Ascending aorta (tissue), 2 donors: ENCODE measurements at regions not wholly inside any gene's neighbourhood (a gene's known extent, or its start where the extent isn't known, plus 50 kb on each side); places are given as distances from the start of the nearest gene placed in this dataset.

ENCODE experiments used
- DNase-seq, 2 donors: peaks; one replicate each; pipeline ENCODE4 v3.0.0-alpha.2; 2019; ENCODE audit warnings: low spot score in 2 of 2
- H3K27ac ChIP-seq, 2 donors: fragments of 200-600 bp; sonication (generic); one replicate each; pipeline ENCODE4 v1.5.1; 2016 to 2017; ENCODE audit warnings: mild to moderate bottlenecking in 1 of 2
- H3K27me3 ChIP-seq: fragments of 200-600 bp; sonication (generic); one replicate; pipeline ENCODE4 v1.5.1; 2017
- H3K36me3 ChIP-seq, 2 donors: fragments of 200-600 bp; sonication (generic); one replicate each; pipeline ENCODE4 v1.5.1; 2016
- H3K4me1 ChIP-seq, 2 donors: fragments of 200-600 bp; sonication (generic); one replicate each; pipeline ENCODE4 v1.5.1; 2016 to 2017; ENCODE audit warnings: mild to moderate bottlenecking in 1 of 2
- H3K4me3 ChIP-seq, 2 donors: fragments of 200-600 bp; sonication (generic); one replicate each; pipeline ENCODE4 v1.5.1; 2016 to 2017; ENCODE audit warnings: mild to moderate bottlenecking in 1 of 2
- H3K9me3 ChIP-seq, 2 donors: fragments of 200-600 bp; sonication (generic); one replicate each; pipeline ENCODE4 v1.5.1; 2016
- CTCF ChIP-seq, 3 experiments: fragments of 200-600 bp in 2 of 3; fragments of 450-650 bp in 1 of 3; sonication (generic) in 2 of 3; IDR thresholded peaks; one replicate each; pipeline ENCODE4 v1.5.1; 2016 to 2019; ENCODE audit warnings: antibody characterized with exemption in 3 of 3, mild to moderate bottlenecking in 1 of 3, moderate library complexity in 1 of 3
- intact Hi-C: fragments of 100-400 bp; cut with DNase I; formaldehyde crosslinking; loops from one replicate; pipeline ENCODE4 v1.15.1; 2023

- intact Hi-C loops = no loop called here
- H3K4me3 ChIP-seq = no peak overlapping the region
- DNase-seq = no peak
- no peak for TF ChIP-seq CTCF (IDR thresholded peaks at IDR 0.05)
- H3K4me1 ChIP-seq = no peaks in the 10 kb centered on the region
- no peak overlapping the region for H3K27ac ChIP-seq
- H3K9me3 ChIP-seq = no peaks in the 10 kb centered on the region
- H3K27me3 ChIP-seq = no peaks in the 10 kb centered on the region
- no peaks in the 10 kb centered on the region for H3K36me3 ChIP-seq
Observed at GRCh38 chr11:70646272-70647049, 248.1 kb downstream of the CTTN start.

- Histone ChIP-seq H3K27ac (no peak overlapping the region), H3K27me3 (no peaks in the 10 kb centered on the region), H3K36me3 (no peaks in the 10 kb centered on the region), H3K4me1 (no peaks in the 10 kb centered on the region), H3K9me3 (no peaks in the 10 kb centered on the region), H3K4me3 (no peak overlapping the region)
- intact Hi-C loops = no loop called here
- no peak for DNase-seq
- TF ChIP-seq CTCF (IDR thresholded peaks at IDR 0.05) = no peak
Observed at GRCh38 chr11:70647188-70648166, 249.1 kb downstream of the CTTN start.

- Histone ChIP-seq H3K4me3 (no peak overlapping the region), H3K27ac (no peak overlapping the region), H3K4me1 (no peaks in the 10 kb centered on the region), H3K27me3 (no peaks in the 10 kb centered on the region), H3K9me3 (no peaks in the 10 kb centered on the region), H3K36me3 (no peaks in the 10 kb centered on the region)
- no peak for DNase-seq
- intact Hi-C loops = no loop called here
- TF ChIP-seq CTCF (IDR thresholded peaks at IDR 0.05) = no peak
Observed at GRCh38 chr11:70650075-70650909, 252.0 kb downstream of the CTTN start.

- no peak overlapping the region for H3K4me3 ChIP-seq
- H3K27ac ChIP-seq = no peak overlapping the region
- no peak for DNase-seq
- H3K4me1 ChIP-seq = no peaks in the 10 kb centered on the region
- no peaks in the 10 kb centered on the region for H3K36me3 ChIP-seq
- intact Hi-C loops = no loop called here
- no peaks in the 10 kb centered on the region for H3K27me3 ChIP-seq
- TF ChIP-seq CTCF (IDR thresholded peaks at IDR 0.05) = no peak
- H3K9me3 ChIP-seq = no peaks in the 10 kb centered on the region
Observed at GRCh38 chr11:70651031-70651430, 252.7 kb downstream of the CTTN start.

GRCh38 chr11:70654016-70654415 lies 255.7 kb downstream of the CTTN start:
- Histone ChIP-seq H3K27ac (no peak overlapping the region), H3K9me3 (no peaks in the 10 kb centered on the region), H3K27me3 (no peaks in the 10 kb centered on the region), H3K4me3 (no peak overlapping the region), H3K36me3 (no peaks in the 10 kb centered on the region), H3K4me1 (no peaks in the 10 kb centered on the region)
- no peak for DNase-seq
- TF ChIP-seq CTCF (IDR thresholded peaks at IDR 0.05) = no peak
- intact Hi-C loops = no loop called here
